Fibroblast of the aortic adventitia (primary cell): ENCODE measurements at regions not wholly inside any gene's neighbourhood (a gene's known extent, or its start where the extent isn't known, plus 50 kb on each side); places are given as distances from the start of the nearest gene placed in this dataset.

Experiments
- DNase-seq: peaks from one replicate; pipeline ENCODE4 v3.0.0-alpha.2; 2010; ENCODE audit warnings: low read depth
- H3K4me3 ChIP-seq: 2 replicates; pipeline ENCODE4 v1.5.1; 2011; ENCODE audit warnings: low read depth, mild to moderate bottlenecking, control low read depth, low read length, moderate library complexity
- CTCF ChIP-seq: IDR thresholded peaks from 2 replicates; pipeline ENCODE4 v1.5.1; 2011; ENCODE audit warnings: mild to moderate bottlenecking, low read length, control low read depth, inconsistent platforms; ENCODE audit not compliant: insufficient read depth

- no peak for DNase-seq
- no peak for TF ChIP-seq CTCF
- H3K4me3 ChIP-seq: no peak overlapping the region
Observed at GRCh38 chr11:116644201-116644940, 128.4 kb downstream of the BUD13 start.

GRCh38 chr11:116643521-116643920 lies 129.3 kb downstream of the BUD13 start:
- no peak for TF ChIP-seq CTCF
- H3K4me3 ChIP-seq: no peak overlapping the region
- no peak for DNase-seq

- DNase-seq: no peak
- H3K4me3 ChIP-seq: no peak overlapping the region
- TF ChIP-seq CTCF: no peak
Observed at GRCh38 chr11:116642902-116643301, 129.9 kb downstream of the BUD13 start.

GRCh38 chr11:116642481-116642880 lies 130.3 kb downstream of the BUD13 start:
- no peak overlapping the region for H3K4me3 ChIP-seq
- DNase-seq: no peak
- no peak for TF ChIP-seq CTCF

- DNase-seq: peak; percentile 11
- no peak overlapping the region for H3K4me3 ChIP-seq
- TF ChIP-seq CTCF: peak; percentile 78
Observed at GRCh38 chr11:116641561-116642045, 131.2 kb downstream of the BUD13 start.

- no peak overlapping the region for H3K4me3 ChIP-seq
- no peak for DNase-seq
- no peak for TF ChIP-seq CTCF
Observed at GRCh38 chr11:116640641-116641402, 132.0 kb downstream of the BUD13 start.
